Testis (tissue), 2 donors: ENCODE measurements at regions not wholly inside any gene's neighbourhood (a gene's known extent, or its start where the extent isn't known, plus 50 kb on each side); places are given as distances from the start of the nearest gene placed in this dataset.

Source experiments
- DNase-seq: peaks from one replicate; pipeline ENCODE4 v3.0.0-alpha.2; 2019
- H3K27ac ChIP-seq, 2 donors: fragments of 200-600 bp; sonication (generic); one replicate each; pipeline ENCODE4 v1.5.1; 2019
- H3K27me3 ChIP-seq: fragments of 200-600 bp; sonication (generic); one replicate; pipeline ENCODE4 v1.5.1; 2019
- H3K36me3 ChIP-seq: fragments of 200-600 bp; sonication (generic); one replicate; pipeline ENCODE4 v1.5.1; 2017; ENCODE audit warnings: low read depth; ENCODE audit errors: missing control alignments
- H3K4me1 ChIP-seq: fragments of 200-600 bp; sonication (generic); one replicate; pipeline ENCODE4 v1.5.1; 2019
- H3K4me3 ChIP-seq, 2 donors: fragments of 200-600 bp; sonication (generic); one replicate each; pipeline ENCODE4 v1.5.1; 2017 to 2019
- H3K9me3 ChIP-seq: fragments of 200-600 bp; sonication (generic); one replicate; pipeline ENCODE4 v1.5.1; 2017
- POLR2A ChIP-seq: fragments of 450-650 bp; IDR thresholded peaks from one replicate; pipeline ENCODE4 v1.6.1; 2017; ENCODE audit warnings: antibody characterized with exemption, mild to moderate bottlenecking, moderate library complexity
- WGBS, 2 donors: methylation state at CpG; one replicate each; pipeline ENCODE4 v1.1.5; 2018; 5-methylcytosine and 5-hydroxymethylcytosine counted together
- intact Hi-C: fragments of 100-400 bp; cut with DNase I; formaldehyde crosslinking; loops from one replicate; pipeline ENCODE4 v1.15.1; 2023; ENCODE audit warnings: low total_unique reads
- TF ChIP-seq, protein P1 (sequence below), 3 experiments: fragments of 450-650 bp in 2 of 3; fragments of 200-600 bp in 1 of 3; sonication (generic) in 1 of 3; IDR thresholded peaks; one replicate each; pipeline ENCODE4 v1.5.1; 2016 to 2019; ENCODE audit warnings: antibody characterized with exemption in 3 of 3, mild to moderate bottlenecking in 2 of 3, moderate library complexity in 1 of 3

DNA sequence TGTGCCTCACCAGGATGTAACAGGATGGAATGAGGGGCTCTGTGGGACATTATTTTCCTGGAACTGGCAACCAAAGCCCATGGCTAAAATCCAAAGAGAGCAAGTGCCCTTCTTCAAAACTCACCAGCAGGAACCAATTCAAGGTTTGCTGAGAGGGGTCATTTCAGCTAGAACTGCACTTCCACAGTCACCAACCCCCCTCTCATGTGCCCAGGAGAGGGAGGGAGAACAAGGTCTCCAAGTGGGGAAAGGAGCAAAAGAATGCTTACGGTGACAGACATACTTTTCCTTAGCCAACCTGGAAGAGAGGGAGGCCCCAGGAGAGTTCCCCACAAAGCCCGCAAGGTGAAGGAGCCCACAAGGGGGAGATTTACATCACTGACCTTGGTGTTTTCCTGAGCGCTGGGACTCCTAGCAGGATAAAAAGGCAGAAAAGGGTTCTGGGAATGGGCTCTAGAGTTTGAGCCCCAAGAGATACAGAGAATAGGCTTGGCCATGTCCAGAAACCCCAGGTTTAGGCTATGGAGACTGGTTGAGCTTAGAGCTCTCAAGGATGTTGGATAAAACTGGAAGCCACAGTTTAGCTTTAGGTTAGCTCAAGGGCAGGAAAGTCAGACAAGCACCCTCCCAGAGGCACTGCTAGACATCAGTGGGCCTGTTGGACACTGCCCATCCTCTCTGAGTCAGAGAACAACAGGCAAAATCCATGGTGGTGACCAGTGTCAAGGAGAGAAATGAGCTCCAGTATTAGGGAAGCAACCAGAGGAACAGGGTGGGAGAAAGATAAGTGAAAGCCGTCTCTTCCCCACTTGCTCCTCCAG lies 63.9 kb upstream of the GHITM start:
- intact Hi-C loops, result no loop called here
- Histone ChIP-seq H3K4me1 (no peaks in the 10 kb centered on the region), H3K36me3 (no peaks in the 10 kb centered on the region), H3K4me3 (no peak overlapping the region), H3K27ac (no peak overlapping the region), H3K27me3 (no peaks in the 10 kb centered on the region), H3K9me3 (no peaks in the 10 kb centered on the region)
- DNase-seq, result no peak
- TF ChIP-seq POLR2A, result no peak
- TF ChIP-seq, protein P1, sequence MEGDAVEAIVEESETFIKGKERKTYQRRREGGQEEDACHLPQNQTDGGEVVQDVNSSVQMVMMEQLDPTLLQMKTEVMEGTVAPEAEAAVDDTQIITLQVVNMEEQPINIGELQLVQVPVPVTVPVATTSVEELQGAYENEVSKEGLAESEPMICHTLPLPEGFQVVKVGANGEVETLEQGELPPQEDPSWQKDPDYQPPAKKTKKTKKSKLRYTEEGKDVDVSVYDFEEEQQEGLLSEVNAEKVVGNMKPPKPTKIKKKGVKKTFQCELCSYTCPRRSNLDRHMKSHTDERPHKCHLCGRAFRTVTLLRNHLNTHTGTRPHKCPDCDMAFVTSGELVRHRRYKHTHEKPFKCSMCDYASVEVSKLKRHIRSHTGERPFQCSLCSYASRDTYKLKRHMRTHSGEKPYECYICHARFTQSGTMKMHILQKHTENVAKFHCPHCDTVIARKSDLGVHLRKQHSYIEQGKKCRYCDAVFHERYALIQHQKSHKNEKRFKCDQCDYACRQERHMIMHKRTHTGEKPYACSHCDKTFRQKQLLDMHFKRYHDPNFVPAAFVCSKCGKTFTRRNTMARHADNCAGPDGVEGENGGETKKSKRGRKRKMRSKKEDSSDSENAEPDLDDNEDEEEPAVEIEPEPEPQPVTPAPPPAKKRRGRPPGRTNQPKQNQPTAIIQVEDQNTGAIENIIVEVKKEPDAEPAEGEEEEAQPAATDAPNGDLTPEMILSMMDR (IDR thresholded peaks at IDR 0.05), result no peak
- 85% methylated on average over 4 of the region's 4 CpGs for WGBS, 2 donors

DNA sequence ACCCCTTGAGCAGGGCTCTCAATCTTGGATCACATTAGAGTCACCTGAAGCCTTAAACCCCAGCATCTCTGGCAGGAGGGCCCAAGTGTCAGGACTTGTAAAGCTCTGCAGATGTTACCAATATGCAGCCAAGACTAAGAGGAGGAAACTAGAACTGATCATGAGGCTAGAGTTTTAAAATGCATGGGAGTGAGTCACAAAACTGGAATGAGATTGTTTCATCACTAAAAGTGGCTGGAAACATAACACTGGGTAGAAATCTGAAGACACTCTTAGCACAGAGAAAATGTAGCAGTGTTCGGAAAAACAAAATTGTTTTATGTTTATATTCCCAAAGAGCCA lies 63.3 kb upstream of the GHITM start:
- no peak overlapping the region for H3K4me3 ChIP-seq
- no peak overlapping the region for H3K27ac ChIP-seq
- intact Hi-C loops, result no loop called here
- H3K9me3 ChIP-seq, result no peaks in the 10 kb centered on the region
- H3K4me1 ChIP-seq, result no peaks in the 10 kb centered on the region
- 71 to 84% methylated on average over 1 of the region's 1 CpG for WGBS, 2 donors
- H3K36me3 ChIP-seq, result no peaks in the 10 kb centered on the region
- no peak for DNase-seq
- TF ChIP-seq, protein P1 (IDR thresholded peaks at IDR 0.05), result no peak
- no peak for TF ChIP-seq POLR2A
- no peaks in the 10 kb centered on the region for H3K27me3 ChIP-seq

DNA sequence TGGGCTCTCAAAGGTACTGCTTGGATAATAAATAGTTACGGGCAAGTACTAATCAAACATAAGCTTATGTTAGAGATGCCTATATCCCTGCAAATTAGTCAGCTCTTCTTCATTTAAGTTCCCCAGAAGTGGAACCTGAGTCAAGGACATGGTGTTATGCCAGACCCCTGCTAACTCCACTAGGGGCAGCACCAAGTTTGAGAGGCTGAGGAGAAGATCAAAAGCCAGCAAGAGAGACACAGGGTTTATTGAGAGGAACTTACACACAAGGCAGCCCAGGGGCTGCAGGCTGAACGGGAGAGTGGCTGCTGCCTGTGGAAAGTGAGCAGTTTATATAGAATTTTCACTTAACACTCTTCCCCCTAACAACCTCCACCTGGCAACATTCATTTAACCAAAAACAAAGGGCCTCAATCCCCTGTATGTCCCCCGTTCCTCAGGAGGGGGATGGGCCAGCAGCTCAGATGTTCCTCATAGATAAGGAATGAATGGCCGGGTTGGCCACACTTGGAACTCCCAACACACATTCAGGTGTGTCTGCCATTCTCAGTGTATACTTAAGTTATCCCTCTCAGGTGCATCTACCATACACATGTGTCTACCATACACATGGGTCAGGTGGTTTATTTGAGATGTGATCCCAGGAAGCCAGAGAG lies 62.6 kb upstream of the GHITM start:
- 78 to 86% methylated on average over 4 of the region's 4 CpGs for WGBS, 2 donors
- DNase-seq, result no peak
- Histone ChIP-seq H3K27ac (no peak overlapping the region), H3K36me3 (no peaks in the 10 kb centered on the region), H3K27me3 (no peaks in the 10 kb centered on the region), H3K4me1 (no peaks in the 10 kb centered on the region), H3K4me3 (no peak overlapping the region), H3K9me3 (no peaks in the 10 kb centered on the region)
- no peak for TF ChIP-seq POLR2A
- TF ChIP-seq, protein P1 (IDR thresholded peaks at IDR 0.05), result no peak
- intact Hi-C loops, result no loop called here

DNA sequence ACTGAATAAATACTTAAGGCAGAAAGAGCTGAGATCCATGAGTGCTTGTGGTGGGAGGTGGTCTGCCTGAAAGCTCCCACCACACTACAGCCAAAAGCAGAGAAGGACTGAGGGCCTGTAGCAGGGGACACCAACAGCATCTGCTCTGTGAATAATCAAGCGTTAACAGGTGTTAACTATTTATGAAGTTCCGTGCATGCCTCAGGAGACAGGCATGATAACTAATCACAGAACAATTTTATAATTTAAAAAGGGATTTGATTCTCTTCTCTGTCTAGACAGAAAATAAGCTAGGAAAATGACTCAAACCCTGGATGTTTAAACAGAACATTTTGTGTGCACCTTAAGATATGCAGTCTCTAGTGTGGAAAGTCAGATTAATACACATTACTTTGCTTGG lies 61.5 kb upstream of the GHITM start:
- no peak for TF ChIP-seq POLR2A
- TF ChIP-seq, protein P1 (IDR thresholded peaks at IDR 0.05), result no peak
- no peak for DNase-seq
- Histone ChIP-seq H3K4me1 (no peaks in the 10 kb centered on the region), H3K27ac (no peak overlapping the region), H3K4me3 (no peak overlapping the region), H3K36me3 (no peaks in the 10 kb centered on the region), H3K9me3 (no peaks in the 10 kb centered on the region), H3K27me3 (no peaks in the 10 kb centered on the region)
- WGBS, 2 donors, result 86 to 94% methylated on average over 2 of the region's 2 CpGs
- intact Hi-C loops, result no loop called here

DNA sequence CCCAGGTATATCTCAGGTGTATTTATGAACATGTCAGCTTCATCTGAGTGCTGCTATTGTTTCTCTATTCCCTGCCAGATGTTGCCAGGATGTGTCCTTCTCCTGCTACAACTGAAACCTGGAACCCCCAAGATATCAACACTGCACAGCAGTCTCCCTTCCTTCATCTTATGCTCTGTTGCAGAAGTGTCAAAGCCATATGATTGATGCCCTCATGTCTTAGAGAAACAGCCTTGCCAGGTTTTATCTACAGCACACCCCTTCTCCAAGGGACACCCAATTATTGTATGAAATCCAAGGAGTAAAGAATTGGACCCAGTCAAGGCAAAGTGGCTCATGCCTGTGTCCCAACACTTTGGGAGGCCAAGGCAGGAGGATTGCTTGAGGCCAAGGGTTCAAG lies 60.5 kb upstream of the GHITM start:
- Histone ChIP-seq H3K36me3 (no peaks in the 10 kb centered on the region), H3K4me1 (no peaks in the 10 kb centered on the region), H3K9me3 (no peaks in the 10 kb centered on the region), H3K4me3 (no peak overlapping the region), H3K27me3 (no peaks in the 10 kb centered on the region), H3K27ac (no peak overlapping the region)
- DNase-seq, result no peak
- TF ChIP-seq, protein P1 (IDR thresholded peaks at IDR 0.05), result no peak
- no peak for TF ChIP-seq POLR2A
- intact Hi-C loops, result no loop called here
